ENCODE measurements at regions not wholly inside any gene's neighbourhood (a gene's known extent, or its start where the extent isn't known, plus 50 kb on each side); places are given as distances from the start of the nearest gene placed in this dataset.

GRCh38 chr5:88045931-88046461, 222.6 kb downstream of the TMEM161B start:
- TF ChIP-seq, protein P1, sequence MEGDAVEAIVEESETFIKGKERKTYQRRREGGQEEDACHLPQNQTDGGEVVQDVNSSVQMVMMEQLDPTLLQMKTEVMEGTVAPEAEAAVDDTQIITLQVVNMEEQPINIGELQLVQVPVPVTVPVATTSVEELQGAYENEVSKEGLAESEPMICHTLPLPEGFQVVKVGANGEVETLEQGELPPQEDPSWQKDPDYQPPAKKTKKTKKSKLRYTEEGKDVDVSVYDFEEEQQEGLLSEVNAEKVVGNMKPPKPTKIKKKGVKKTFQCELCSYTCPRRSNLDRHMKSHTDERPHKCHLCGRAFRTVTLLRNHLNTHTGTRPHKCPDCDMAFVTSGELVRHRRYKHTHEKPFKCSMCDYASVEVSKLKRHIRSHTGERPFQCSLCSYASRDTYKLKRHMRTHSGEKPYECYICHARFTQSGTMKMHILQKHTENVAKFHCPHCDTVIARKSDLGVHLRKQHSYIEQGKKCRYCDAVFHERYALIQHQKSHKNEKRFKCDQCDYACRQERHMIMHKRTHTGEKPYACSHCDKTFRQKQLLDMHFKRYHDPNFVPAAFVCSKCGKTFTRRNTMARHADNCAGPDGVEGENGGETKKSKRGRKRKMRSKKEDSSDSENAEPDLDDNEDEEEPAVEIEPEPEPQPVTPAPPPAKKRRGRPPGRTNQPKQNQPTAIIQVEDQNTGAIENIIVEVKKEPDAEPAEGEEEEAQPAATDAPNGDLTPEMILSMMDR (IDR thresholded peaks at IDR 0.05 in 2 of 3, conservative IDR thresholded peaks at IDR 0.05 in 1 of 3; ENCODE audit: insufficient read depth in 2 of 3, low read depth in 1 of 3, low read length in 3 of 3) = no peak
- TF ChIP-seq THRAP3 (IDR thresholded peaks at IDR 0.05; ENCODE audit: borderline replicate concordance) = no peak
- TF ChIP-seq CHD2 (IDR thresholded peaks at IDR 0.05; ENCODE audit: low read depth, low read length) = no peak
- TF ChIP-seq EGR1 (conservative IDR thresholded peaks at IDR 0.05) = no peak
- TF ChIP-seq, protein P2, sequence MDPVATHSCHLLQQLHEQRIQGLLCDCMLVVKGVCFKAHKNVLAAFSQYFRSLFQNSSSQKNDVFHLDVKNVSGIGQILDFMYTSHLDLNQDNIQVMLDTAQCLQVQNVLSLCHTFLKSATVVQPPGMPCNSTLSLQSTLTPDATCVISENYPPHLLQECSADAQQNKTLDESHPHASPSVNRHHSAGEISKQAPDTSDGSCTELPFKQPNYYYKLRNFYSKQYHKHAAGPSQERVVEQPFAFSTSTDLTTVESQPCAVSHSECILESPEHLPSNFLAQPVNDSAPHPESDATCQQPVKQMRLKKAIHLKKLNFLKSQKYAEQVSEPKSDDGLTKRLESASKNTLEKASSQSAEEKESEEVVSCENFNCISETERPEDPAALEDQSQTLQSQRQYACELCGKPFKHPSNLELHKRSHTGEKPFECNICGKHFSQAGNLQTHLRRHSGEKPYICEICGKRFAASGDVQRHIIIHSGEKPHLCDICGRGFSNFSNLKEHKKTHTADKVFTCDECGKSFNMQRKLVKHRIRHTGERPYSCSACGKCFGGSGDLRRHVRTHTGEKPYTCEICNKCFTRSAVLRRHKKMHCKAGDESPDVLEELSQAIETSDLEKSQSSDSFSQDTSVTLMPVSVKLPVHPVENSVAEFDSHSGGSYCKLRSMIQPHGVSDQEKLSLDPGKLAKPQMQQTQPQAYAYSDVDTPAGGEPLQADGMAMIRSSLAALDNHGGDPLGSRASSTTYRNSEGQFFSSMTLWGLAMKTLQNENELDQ (CRISPR knock-in tag; IDR thresholded peaks at IDR 0.05; ENCODE audit: borderline replicate concordance) = no peak
- no peak for TF ChIP-seq TCF7L2 (IDR thresholded peaks at IDR 0.05; ENCODE audit: low read depth, low read length)
- no peak for TF ChIP-seq UBTF (IDR thresholded peaks at IDR 0.05; ENCODE audit: borderline replicate concordance in 1 of 2, low read depth in 2 of 2, low read length in 2 of 2)
- no peak for TF ChIP-seq ZNF277 (CRISPR knock-in tag; IDR thresholded peaks at IDR 0.05; ENCODE audit: borderline replicate concordance)
- TF ChIP-seq PML (IDR thresholded peaks at IDR 0.05; ENCODE audit: low read length) = no peak
- TF ChIP-seq, protein P3, sequence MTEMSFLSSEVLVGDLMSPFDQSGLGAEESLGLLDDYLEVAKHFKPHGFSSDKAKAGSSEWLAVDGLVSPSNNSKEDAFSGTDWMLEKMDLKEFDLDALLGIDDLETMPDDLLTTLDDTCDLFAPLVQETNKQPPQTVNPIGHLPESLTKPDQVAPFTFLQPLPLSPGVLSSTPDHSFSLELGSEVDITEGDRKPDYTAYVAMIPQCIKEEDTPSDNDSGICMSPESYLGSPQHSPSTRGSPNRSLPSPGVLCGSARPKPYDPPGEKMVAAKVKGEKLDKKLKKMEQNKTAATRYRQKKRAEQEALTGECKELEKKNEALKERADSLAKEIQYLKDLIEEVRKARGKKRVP (CRISPR knock-in tag; IDR thresholded peaks at IDR 0.05) = no peak
- TF ChIP-seq RREB1 (CRISPR knock-in tag; IDR thresholded peaks at IDR 0.05) = no peak
- TF ChIP-seq SMARCA5 (IDR thresholded peaks at IDR 0.05) = no peak
- TF ChIP-seq, protein P4, sequence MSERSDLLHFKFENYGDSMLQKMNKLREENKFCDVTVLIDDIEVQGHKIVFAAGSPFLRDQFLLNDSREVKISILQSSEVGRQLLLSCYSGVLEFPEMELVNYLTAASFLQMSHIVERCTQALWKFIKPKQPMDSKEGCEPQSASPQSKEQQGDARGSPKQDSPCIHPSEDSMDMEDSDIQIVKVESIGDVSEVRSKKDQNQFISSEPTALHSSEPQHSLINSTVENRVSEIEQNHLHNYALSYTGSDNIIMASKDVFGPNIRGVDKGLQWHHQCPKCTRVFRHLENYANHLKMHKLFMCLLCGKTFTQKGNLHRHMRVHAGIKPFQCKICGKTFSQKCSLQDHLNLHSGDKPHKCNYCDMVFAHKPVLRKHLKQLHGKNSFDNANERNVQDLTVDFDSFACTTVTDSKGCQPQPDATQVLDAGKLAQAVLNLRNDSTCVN (CRISPR knock-in tag; IDR thresholded peaks at IDR 0.05) = no peak
- no peak for TF ChIP-seq ZFP91 (CRISPR knock-in tag; IDR thresholded peaks at IDR 0.05)

Measured in K562 (cell line).